Activated CD8-positive, alpha-beta memory T cell treated with anti-CD3 and anti-CD28 coated beads, Interleukin-2, amount 50 U/mL, for 1 hour (primary cell): ENCODE measurements at regions not wholly inside any gene's neighbourhood (a gene's known extent, or its start where the extent isn't known, plus 50 kb on each side); places are given as distances from the start of the nearest gene placed in this dataset.
"Not testable (repeated sequence)": the region's sequence is repeated elsewhere in the genome, so short reads cannot be mapped to it uniquely, and the experiment has no call there.

Source experiments
- DNase-seq: peaks from one replicate; pipeline ENCODE4 v3.0.0-alpha.2; 2020; ENCODE audit errors: extremely low read depth

DNA sequence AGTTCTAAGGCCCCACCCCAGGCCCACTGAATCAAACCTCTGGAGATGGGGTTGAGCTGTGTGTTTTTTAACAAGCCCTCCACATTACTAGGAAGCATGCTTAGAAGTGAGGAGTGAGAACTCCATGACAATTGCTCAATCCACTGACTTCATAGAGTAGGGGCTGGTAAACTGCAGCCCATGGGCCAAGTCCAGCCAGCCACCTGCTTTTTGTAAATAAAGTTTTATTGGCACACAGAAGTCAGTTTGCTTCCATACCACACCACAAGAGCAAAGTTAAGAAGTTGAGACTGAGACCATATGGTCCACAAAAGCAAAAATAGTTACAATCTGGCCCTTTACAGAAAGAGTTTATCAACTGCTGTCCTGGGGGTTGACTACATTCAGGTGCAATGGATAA lies 309.2 kb downstream of the SETD4 start:
- no peak for DNase-seq

- no peak for DNase-seq
Measured at GRCh38 chr21:35749904-35750303, 310.4 kb downstream of the SETD4 start.

- no peak for DNase-seq
Measured at GRCh38 chr21:35748678-35749314, 311.5 kb downstream of the SETD4 start.

DNA sequence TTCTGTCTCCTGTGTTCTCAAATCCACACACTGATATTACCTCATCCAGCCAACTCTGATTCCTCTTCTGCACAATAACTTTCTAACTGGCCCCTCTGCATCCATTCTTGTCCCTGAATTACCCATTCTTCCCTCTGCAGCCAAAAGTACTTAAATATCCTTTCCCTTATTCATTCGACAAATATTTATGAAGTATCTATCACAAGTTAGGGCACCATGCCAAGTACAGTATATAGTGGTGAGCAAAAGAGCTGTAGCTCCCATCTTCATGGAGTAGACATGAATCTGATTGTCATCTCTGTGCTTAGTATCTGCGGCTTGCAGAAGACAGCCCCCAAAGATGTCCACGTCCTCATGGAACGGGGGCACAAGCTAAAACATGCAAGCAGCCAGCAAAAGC lies 316.8 kb downstream of the SETD4 start:
- DNase-seq, result no peak

- no peak for DNase-seq
Measured at GRCh38 chr21:35738347-35738961, 321.9 kb downstream of the SETD4 start.

- DNase-seq, result no peak
Measured at GRCh38 chr21:35737899-35738346, 322.4 kb downstream of the SETD4 start.

- DNase-seq, result no peak
Measured at GRCh38 chr21:35737449-35737848, 322.9 kb downstream of the SETD4 start.

DNA sequence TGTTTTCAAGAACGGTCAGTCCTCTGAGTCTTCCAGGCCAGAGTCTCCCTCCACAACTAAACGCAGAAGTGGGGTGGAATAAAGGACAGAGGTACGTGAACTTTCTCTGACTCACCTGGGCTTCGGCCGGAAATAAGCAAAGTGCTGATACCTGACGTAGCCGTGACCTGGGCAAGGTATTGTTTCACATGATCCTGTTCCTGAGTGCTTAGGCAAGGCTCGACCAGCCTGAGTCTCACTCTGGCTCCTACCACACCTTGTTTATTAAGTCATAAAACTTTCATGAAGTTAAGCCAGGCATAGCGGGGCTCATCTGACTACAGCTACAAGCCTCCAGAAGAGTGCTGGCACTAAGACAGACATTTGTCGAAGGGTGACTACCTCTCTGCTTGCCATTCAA lies 327.5 kb downstream of the SETD4 start:
- no peak for DNase-seq

DNA sequence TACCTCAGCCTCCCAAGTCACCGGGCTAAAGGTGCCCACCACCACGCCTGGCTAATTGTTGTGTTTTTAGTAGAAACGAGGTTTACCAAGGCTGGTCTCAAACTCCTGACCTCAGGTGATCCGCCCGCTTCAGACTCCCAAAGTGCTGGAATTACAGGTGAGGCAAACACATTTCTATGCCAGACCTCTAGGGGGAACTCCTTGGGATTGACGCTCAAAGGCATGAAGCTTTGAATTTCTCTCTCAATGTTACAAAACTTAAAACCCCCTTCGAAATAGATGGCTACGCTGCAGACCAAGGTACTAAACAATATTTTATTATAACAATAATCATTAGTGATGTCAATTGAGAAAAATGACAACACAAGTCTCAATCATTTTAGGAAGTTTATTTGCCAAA lies 330.0 kb downstream of the SETD4 start:
- no peak for DNase-seq

- DNase-seq, result no peak
Measured at GRCh38 chr21:35727830-35728229, 332.5 kb downstream of the SETD4 start.

GRCh38 chr21:35724156-35724555 lies 336.2 kb downstream of the SETD4 start:
- DNase-seq, result no peak

- no peak for DNase-seq
Measured at GRCh38 chr21:35721701-35722100, 338.6 kb downstream of the SETD4 start.

DNA sequence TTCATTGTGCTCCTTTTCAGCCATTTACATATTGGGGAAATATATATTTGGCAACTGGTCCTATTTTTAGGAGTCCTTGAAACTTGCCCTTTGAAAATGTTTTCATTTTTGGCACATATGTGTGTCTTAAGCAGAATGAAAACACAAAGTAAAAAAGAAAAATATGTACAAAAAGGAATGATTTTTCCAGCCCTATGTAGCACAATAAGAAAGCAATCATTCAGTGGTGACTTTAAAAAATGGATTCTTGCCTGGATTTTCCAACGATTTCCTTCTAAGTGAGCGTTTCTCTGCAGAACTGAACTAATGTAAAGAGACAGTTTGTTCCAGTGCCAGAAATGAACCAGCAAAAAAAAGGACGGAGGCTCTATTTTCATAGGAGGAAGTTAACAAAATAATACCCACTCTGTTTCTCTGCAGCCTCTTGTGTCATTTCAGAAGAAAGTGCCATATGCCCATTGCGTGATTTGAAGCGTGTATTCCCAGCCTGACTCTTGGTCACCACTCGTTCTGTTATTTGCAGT lies 340.1 kb downstream of the SETD4 start:
- DNase-seq, result no peak

GRCh38 chr21:35719080-35719479 lies 341.2 kb downstream of the SETD4 start:
- no peak for DNase-seq

- DNase-seq, result no peak
Measured at GRCh38 chr21:35716876-35717565, 343.3 kb downstream of the SETD4 start.

GRCh38 chr21:35713914-35714313 lies 346.4 kb downstream of the SETD4 start:
- DNase-seq, result no peak

DNA sequence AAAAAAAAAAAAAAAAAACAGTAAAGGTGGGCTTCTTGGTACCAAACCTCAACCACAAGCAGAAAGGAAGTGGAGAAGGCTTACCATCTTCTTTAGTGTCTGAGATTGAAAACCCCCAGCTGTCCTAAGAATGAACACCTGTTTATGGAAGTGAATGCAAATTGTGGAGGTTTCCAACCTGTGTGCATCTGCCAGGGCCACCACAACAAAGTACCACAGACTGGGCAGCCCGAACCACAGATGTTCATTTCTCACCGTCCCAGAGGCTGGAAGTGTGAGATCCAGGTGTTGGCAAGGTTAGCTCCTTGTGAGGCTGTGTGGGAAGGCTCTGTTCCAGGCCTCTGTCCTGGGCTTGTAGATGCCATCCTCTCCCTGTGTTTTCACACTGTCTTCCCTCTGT lies 348.7 kb downstream of the SETD4 start:
- DNase-seq, result no peak

DNA sequence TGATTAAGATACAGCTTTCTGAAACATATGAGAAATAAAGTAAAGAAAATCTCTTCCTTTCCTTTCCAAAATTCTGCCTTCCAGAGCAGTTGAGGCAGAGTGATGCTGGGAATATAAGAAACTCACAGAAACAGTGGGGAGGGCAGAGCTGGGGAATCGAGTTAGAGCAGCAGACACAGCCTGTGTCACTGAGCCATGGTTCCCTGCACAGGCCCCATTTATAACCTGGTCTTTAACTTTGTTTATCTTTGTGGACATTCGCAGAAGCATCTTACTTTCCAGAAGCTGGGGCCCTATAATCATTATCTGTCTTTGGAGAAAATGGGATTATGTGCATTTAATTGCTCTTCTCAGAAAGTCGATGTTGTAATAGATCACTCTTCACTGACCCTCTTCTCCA lies 349.1 kb downstream of the SETD4 start:
- no peak for DNase-seq

DNA sequence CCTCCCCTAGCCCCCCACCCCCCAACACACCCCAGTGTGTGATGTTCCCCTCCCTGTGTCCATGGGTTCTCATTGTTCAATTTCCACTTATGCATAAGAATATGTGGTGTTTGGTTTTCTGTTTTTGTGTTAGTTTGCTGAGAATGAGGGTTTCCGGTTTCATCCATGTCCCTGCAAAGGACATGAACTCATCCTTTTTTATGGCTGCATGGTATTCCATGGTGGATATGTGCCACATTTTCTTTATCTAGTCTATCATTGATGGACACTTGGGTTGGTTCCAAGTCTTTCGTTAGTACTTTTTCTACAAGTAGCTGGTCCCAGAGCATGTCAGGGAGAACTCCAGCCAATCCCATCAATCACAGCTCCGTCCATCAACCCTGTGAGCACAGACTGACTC lies 350.3 kb downstream of the SETD4 start:
- DNase-seq, result not testable (repeated sequence)

DNA sequence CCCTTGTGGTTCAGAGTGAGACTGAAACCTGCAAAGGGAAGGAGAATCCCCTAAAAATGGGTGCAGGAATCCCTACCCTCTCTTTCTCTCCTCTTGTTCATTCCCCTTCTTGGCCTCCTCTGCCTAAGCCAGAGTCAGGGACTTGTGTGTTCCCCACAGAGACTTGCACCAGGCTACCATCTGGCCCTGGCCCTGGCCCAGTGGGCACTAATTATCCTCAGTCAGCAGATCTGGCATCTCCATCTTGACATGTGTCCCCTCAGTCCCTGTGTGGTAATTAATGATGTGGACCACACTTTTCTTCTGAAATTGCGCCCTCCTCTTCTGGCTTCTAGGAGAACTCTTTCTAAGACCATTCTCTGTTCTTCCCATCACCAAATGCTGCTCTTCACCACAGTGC lies 354.4 kb downstream of the SETD4 start:
- DNase-seq, result no peak

DNA sequence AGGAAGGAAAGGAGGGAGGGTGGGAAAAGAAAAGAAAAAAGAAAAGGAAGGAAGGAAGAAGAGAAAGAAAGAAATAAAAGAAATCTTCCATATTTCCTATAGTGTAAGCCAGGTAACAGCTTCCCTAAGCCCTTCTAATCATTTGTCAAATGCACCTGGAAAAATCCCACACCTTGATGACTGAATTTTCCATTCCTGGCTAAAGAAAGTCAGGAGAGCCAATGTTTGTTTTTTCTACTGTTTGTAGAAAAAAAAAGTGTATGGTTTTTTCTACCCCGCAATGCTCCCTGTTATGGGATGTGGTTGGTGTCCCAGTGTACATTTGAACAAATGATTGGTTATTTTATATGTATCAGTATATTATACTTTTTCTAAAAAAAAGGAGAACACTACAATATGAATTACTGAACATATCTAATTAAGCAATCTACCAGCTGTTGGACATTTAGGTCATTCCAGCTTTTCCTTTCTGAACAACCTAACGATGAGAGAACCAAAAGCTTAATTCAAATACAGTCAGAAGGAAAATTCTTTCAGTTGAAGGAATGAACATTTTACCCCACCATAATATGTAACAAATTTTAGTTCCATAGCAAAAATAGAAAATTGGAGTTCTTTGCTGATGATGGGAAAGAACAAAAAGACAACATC lies 355.0 kb downstream of the SETD4 start:
- DNase-seq, result no peak

GRCh38 chr21:35703704-35704103 lies 356.6 kb downstream of the SETD4 start:
- no peak for DNase-seq

DNA sequence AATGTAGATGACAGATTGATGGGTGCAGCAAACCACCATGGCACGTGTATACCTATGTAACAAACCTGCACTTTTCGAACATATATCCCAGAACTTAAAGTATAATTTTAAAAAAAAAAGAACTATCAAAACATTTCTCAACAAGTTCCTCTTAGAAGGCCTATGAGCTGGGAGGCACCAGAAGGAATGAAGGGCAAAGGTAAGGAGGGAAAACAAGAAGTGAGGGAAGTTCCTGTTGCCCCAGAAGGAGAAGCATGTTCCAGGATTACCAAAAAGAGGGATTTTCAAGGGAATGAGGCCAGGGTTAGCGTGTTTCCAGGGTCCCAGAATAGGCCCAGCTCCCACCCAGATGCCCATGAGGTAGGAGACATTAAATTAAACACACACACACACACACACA lies 361.0 kb downstream of the SETD4 start:
- DNase-seq, result no peak
